ENCODE measurements at regions not wholly inside any gene's neighbourhood (a gene's known extent, or its start where the extent isn't known, plus 50 kb on each side); places are given as distances from the start of the nearest gene placed in this dataset.

GRCh38 chr9:88663771-88664419 is 128.9 kb downstream of the NXNL2 start:
- TF ChIP-seq YY1 (IDR thresholded peaks at IDR 0.05; ENCODE audit: low read depth, low read length) (no peak), CTCF (IDR thresholded peaks at IDR 0.05; ENCODE audit: control extremely low read depth in 1 of 3, insufficient read depth in 1 of 3, low read depth in 1 of 3, low read length in 3 of 3) (no peak), SP1 (IDR thresholded peaks at IDR 0.05; ENCODE audit: low read depth, low read length) (no peak), CBX5 (IDR thresholded peaks at IDR 0.05; ENCODE audit: low read depth, low read length) (no peak), CEBPB (IDR thresholded peaks at IDR 0.05; ENCODE audit: low read depth, low read length) (no peak)

Data from H1 (cell line).